ENCODE measurements at regions not wholly inside any gene's neighbourhood (a gene's known extent, or its start where the extent isn't known, plus 50 kb on each side); places are given as distances from the start of the nearest gene placed in this dataset.
A peak's percentile ranks its signal among the peaks of the same experiment; 100 is the strongest.
"Not testable (repeated sequence)": the region's sequence is repeated elsewhere in the genome, so short reads cannot be mapped to it uniquely, and the experiment has no call there.

DNA sequence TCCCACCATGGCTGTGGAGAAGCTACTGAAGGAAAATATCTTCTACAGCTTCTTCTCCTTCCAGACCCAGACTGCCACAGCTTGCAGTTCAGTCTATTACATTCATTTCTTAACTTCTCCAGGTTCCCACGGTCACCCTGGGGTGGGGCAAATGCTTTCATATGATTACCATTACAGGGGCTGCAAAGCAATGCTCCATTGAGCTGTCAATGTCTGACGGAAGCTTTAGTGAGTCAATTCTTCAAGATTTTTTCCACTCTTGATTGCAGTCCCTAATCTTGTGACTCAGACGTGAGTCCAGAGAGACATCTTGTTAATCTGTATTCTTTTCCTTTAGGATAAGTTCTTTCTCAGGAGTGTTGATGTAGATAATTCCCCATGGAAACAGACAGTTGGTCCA lies 233.4 kb upstream of the DDI1 start:
- DNase-seq (ENCODE audit: low read depth), result no peak

DNA sequence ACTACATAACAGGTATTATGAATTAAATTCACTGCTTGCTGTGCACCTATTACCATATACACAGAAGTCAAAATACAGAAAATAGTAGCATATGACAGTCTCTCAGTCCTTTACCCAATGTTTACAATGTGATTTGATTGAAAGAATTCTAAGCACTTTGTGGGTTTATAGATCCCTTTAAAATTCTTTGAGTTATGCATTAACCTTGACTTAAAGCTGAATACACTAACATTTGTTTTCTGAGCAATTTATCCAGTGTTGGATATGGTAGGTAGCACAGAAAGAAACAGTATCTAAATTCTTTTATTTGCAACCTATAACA lies 230.8 kb upstream of the DDI1 start:
- DNase-seq (ENCODE audit: low read depth), result no peak

DNA sequence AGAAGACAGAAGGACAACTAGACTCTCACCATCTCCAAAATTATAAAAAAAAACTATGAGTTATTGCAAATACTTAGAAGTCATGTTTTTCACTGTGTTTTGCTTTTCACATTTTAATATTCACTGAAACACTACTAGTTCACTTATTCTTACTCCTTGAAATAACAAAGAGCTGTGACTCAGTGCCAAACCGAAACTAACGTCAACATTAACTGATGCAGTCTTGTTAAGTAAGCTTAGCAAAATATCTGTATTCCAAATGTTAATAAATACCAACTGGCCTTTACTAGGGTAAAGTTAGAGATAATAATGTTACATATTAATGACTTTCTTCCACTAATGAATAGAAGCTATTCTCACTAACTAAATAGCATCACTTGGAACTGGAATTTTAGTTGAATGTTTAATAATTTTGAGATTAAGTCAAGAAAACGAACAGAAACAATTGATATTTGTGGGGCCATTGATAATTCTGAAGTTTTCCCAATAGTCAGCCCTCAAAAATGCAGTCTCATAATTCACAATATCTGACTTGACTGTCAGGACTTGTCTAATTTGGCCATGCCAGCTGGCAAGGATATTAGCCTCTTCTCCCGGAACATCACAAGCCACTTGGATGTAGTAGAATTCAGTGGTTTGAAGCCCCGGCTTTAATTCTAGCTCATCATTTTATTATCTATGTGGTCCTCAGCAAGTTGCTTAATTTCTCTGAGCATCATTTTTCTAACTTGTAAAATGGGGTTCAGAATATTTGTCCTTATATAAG lies 230.1 kb upstream of the DDI1 start:
- DNase-seq (ENCODE audit: low read depth), result peak; percentile 49

DNA sequence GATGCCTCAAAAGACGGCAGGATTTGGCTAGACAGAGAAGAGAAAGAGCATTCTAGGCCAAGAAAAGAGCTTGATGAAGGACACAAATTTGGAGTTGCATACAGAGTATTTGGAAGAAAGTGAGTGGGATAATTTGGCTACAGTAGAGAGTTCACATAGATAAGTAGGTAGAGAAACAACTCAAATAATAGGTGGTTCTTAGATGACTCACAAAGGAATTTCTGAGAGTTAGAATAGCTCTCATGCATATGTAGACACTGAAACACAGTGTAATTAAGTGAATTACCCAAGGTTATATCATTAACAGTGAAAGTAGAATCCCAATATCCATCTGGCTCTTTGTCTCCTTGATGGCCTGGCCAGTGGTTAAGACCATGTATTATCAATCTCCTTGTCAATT lies 228.6 kb upstream of the DDI1 start:
- no peak for DNase-seq (ENCODE audit: low read depth)

DNA sequence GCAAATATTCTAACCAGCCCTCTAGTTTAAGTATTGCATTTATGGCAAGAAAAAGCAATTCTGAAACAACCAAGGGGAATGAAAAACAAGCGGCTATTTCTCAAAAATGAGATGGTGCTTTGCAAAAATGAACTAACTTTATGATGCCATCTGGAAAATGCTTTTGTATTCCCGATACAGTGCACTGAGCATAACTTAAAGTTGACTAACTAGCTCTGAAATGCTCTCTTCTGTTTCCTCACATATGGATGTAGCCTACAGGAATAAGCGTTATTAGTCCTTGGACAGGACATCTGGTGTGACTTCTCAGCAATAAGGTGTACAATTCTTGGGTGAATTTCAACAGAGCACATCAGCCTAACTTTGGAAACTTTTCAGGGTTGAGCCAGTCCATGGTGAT lies 228.2 kb upstream of the DDI1 start:
- no peak for DNase-seq (ENCODE audit: low read depth)

DNA sequence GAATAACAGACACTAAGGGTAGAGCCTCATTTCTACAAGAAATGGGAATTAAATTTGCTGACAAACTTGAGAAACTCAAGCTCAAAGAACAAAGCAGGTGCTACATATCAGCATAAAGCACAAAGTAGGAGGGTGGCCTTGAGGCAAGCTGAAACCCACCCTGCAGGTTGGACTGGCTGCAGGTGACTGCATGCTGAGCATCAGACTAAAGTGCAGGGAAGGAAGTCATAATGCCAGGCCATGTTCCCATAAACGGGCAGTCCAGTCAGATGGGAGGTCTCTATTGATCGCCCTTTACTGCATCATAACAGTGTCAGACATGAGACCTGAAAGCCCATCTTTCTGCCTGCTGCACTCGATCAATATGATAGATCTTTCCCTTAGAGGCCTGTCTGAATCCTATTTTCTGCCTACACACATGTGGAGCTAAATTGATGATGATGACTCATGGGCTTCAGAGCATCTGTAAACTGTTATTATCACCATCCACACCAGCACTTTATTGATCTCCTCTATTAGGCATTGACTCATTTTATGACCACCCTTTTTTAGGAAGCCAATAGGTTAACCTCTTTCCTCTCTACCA lies 224.5 kb upstream of the DDI1 start:
- no peak for DNase-seq (ENCODE audit: low read depth)

DNA sequence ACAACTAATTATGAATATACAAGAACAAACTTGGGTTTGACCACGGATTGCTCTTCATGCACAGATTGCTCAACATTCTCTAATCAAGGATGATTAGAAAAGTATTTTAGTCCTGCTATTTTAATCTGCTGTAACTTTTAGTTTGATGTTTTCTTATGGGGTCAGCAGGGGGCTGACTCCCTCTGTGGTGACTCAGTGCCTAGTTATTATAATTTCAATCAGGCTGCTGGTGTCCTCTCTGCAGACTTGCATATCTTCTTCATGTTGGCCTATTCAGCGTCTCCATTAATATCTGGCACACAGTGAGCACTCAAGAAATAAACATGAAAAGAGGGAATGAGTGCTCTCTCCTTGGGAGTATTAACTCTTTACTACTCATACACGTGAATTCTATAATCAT lies 223.8 kb upstream of the DDI1 start:
- no peak for DNase-seq (ENCODE audit: low read depth)

DNA sequence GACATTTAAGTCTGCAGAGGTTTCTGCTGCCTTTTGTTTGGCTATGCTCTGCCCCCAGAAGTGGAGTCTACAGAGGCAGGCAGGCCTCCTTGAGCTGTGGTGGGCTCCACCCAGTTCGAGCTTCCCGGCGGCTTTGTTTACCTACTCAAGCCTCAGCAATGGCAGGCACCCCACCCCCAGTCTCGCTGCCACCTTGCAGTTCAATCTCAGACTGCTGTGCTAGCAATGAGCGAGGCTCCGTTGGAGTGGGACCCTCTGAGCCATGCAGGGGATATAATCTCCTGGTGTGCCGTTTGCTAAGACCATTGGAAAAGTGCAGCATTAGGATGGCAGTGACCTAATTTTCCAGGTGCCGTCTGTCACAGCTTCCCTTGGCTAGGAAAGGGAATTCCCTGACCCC lies 216.1 kb upstream of the DDI1 start:
- DNase-seq (ENCODE audit: low read depth), result not testable (repeated sequence)

DNA sequence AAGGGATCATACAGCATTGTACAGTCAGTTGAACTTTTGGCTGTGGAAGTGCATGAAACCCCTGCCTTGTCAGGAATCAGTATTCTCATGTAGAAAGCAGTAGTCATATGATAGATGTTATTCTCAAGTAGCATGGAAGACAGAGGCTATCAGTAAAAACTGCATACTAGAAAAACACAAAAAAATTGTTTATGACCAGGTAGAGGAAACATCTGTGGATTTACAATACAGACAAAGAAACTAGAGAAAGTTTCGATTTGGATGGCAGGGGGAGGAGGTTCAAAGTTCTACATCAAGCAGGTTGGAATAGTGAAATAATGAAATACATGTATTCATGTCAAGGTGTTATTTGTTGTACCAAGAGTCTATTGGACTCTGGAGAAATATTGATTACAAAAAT lies 212.3 kb upstream of the DDI1 start:
- DNase-seq (ENCODE audit: low read depth), result no peak

DNA sequence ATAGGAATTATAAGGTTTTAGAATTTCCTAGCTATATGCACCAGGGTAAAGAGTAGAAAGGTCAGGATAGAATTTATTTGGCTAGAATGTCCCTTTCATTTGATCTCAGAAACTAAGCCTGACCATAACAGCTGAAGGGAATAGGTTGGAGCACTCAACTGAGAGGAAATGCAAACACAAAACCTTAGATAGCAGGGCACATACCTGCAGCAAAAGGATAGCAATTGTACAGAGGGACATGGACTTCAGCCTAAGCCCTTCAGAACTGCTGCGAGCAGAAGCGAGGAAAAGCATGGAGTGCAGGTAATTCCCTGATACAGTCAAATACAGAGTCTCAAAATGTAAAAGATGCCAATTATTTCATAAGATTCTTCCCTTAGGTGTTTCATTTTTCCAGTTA lies 211.0 kb upstream of the DDI1 start:
- no peak for DNase-seq (ENCODE audit: low read depth)

DNA sequence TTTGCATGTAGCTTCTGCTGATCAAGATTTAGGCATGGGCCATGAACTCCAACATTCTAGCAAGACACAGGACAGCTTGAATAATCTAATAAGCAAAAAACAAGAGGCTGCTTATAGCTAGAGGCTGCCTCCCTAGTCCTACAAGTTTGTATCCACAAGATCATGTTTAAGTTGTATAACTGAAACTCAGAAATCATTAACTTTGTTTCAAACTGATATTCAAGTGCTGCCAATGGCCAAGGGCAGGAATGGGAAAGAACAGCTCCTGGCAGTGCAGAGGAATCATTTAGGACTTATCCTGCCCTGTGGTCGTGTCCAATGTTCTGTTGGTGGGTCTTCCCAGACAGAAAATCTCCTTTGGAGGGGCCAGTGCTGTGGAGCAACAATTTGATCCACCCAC lies 209.6 kb upstream of the DDI1 start:
- no peak for DNase-seq (ENCODE audit: low read depth)

DNA sequence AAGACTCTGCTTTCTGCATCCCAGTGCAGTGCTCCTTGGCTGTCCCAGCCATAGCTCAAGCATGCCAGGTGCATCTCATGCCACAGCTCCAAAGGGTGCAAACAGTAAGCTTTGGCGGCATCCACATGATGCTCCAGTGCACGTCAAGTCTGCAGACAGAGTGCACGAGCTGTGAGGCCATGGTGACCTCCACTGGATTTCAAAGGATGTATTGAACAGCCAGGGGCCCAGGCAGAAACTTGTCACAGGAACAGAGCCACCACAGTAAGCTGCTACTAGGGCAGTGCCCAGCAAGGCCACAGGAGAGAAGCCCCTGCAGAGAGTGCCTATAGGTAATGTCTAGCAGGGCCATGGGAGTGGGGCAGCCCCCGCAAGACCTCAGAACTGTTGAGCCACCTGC lies 206.8 kb upstream of the DDI1 start:
- DNase-seq (ENCODE audit: low read depth), result no peak

DNA sequence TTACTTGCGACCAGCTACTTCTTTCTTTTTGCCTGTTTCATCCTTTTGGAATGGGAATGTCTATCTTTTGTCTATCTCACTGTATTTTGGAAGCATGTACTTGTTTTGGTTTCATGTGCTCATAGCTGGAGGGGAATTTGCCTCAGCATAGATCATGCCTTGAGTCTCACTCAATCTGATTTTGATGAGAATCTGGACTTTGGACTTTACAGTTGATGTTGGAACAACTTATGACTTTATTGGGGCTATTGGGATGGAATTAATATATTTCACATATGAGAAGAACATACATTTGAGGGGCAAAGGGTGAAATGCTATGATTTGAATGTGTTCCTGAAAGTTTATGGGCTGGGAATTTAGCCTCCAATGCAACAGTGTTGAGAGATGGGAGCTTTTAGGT lies 206.2 kb upstream of the DDI1 start:
- DNase-seq (ENCODE audit: low read depth), result no peak

DNA sequence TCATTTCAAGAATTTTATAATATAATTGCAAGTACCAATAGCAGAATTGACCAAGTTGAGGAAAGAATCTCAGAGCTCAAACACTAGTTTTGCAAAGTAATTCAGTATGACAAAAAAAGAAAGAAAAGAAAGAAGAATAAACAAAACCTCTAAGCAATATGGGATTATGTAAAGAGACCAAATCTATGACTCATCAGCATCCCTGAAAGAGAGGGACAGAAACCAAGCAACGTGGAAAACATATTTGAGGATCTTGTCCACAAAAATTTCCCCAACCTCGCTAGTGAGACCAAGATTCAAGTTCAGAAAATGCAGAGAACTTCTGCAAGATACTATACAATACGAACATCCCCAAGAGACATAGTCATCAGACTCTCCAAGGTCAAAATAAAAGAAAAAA lies 203.7 kb upstream of the DDI1 start:
- peak; percentile 5 for DNase-seq (ENCODE audit: low read depth)

DNA sequence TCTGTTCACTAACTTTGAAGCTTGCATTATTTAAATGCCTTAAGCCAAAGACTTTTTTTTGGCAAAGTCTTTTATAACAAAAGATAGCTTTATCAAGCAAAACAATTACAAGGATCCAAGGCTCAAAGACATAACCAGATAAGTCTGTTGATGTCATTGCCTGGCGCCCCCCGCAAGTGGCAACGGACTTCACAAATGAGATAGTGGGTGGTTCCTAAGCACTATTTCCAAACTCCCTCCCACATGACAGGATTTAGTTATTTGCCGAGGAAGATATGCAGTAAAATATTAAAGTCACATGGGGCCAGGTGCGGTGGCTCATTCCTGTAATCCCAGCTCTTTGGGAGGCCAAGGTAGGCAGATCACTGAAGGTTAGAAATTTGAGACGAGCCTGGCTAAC lies 194.2 kb upstream of the DDI1 start:
- no peak for DNase-seq (ENCODE audit: low read depth)

DNA sequence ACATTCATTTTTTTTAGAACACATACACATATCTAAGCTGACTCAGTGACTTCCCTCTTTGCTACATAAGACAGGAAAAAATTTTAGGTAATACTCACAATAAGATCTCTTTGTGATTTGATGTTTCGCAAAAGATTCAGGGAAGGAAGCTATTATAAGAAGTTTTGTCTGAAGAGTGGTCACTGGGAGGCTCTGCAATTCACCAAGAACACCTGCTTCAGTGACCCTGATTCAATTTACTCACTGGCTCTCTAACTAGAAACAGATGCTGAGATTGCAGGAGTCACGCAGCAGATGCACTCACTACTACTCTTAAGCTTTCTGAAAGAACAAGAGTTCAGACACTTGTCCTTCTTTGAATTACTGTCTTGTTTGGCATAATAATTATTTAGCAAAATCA lies 193.6 kb upstream of the DDI1 start:
- DNase-seq (ENCODE audit: low read depth), result peak; percentile 5

DNA sequence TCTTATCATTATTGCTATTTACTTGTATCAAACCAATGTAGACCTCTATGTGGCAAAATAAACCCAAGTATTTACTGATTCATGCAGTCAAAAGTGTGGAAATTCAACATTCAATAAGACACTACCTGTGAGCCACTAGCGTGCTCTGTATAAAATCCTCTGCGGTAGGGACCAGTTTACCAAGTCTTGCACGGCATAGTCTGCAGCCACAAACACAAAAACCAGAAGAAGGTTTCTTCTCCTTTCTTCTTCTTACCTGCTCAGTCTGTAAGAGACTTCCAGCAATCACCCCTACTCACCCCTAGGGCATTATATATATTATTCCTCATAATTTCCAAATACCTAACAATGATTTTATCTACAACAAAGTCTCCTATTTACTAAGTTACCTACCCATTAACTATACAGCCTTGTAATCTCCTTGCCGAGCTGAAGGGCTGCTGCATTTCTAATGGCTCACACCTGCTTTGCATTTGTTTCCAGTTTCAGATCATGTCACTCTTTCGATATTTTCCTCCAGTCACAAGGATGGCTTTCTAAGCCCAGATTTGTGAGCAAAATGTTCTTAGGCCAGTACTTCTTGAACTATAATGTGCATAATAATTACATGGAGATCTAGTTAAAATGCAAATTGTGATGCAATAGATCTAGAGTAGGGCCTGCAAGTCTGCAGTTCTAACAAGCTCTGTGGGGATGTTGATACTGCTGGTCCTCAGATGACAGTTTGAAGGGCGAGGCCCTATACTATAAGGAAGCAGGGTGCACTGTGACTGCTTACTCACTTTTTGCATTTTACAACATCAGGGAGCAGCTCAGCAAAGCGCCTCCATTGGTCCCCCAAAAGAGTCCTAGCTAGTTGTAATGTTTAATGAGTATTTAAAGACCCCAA lies 191.9 kb upstream of the DDI1 start:
- no peak for DNase-seq (ENCODE audit: low read depth)

DNA sequence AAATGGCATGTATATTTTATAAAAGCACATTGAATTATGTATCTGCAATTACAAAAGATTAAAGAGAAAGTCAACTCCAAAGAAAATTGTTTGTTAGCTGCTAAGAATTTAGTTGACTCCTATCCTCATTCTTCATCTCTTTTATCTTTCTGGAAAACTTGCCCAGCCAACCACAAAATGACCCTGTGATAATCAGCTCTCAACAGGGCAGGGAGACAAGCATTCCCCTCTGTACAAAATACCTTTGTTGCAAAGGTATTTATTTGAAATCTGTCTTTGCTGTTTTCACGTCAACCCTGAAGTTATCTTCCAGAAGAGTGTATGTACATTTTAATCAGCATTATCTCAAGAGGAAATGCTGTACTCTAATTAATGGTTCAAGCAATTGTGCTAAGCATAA lies 191.1 kb upstream of the DDI1 start:
- no peak for DNase-seq (ENCODE audit: low read depth)

DNA sequence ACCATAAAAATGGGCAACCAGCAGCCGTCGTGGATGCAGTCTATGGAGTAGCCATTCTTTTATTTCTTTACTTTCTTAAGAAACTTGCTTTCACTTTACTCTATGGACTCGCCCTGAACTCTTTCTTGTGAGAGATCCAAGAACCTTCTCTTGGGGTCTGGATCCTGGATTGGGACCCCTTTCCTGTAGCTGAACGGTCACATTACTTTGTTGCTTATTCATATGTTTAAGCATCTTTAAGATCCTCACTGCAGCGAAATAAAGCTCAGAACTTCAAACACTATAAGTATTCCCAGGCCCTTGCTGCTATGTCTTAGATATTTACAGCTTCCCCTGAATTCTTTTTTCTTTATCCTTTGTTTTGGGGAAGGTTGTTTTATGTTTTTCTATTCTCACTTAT lies 187.8 kb upstream of the DDI1 start:
- DNase-seq (ENCODE audit: low read depth), result no peak

DNA sequence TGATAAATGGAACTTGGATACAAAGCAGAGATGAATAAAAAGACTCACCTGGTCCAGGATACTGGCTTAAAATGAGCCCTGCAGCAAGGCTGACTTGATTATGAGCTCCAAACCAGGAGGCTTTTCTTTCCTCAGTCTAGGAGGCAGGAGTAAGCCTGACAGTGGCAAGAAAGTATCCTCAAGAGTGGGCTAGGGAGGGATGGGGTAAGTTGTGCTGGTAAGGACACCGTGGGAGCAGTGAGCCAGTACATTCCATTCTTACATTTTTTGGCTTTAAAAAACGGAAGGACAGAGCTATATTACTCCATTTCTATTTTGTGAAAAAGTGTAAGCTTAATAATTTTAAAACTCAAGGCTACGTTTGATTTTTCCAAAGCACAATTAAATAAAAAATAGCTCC lies 187.1 kb upstream of the DDI1 start:
- no peak for DNase-seq (ENCODE audit: low read depth)

DNA sequence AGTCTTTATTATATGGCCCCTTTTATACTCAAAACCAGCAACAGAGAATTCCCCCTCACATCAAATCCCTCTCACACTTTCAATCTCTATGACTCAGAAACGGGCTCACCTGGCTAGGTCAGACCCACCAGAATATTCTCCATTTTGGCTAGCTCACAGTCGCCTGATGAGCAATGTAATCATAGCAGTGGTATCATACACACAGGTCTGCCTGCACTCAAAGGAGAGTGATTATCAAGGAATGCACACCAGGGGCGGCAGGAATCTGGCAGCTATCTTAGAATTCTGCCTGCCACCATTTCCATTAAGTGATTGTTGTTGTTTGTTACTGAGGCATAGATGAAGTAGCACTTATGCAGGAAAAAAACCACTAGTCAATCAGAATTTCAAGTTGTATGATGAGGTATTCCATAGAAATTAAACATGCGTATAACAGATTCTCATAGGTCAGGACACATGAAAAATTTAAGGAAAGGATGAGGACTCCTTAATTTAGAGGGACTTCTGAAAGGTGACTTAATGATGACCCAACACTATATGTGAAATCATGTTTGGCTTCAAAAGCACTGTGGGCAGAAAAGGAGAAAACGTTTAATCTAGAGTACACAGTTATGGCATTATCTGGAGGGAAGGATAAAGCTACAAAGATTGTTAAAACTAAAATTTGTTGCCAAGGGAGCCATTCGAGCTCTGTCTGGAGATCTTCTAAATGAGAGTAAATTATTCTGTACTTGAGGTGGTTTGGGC lies 185.8 kb upstream of the DDI1 start:
- no peak for DNase-seq (ENCODE audit: low read depth)

DNA sequence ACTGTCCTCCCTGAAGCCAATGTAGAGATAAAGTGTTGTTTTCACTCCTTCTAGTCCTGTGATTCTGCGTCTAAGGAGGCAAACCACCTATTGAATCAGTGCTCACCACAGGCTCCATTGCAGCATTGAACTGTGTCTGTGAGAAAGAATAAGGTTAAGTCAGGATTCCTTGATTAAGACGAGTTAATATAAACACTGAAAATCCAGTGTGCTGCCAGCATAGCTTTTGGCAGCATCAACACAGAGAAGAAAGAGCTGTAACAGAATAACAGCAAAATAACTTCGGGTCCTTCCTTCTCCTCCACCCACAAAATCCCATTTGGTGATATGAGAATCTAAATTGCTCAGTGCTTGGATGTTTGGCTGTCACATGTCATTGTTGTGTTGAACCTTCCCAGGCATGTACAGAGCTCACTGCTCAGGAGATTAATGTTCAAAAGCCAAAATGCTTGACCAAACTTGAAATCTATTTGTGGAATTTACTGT lies 185.2 kb upstream of the DDI1 start:
- DNase-seq (ENCODE audit: low read depth), result no peak

Measured in LHCN-M2 (cell line).